ENCODE measurements at regions not wholly inside any gene's neighbourhood (a gene's known extent, or its start where the extent isn't known, plus 50 kb on each side); places are given as distances from the start of the nearest gene placed in this dataset.

DNA sequence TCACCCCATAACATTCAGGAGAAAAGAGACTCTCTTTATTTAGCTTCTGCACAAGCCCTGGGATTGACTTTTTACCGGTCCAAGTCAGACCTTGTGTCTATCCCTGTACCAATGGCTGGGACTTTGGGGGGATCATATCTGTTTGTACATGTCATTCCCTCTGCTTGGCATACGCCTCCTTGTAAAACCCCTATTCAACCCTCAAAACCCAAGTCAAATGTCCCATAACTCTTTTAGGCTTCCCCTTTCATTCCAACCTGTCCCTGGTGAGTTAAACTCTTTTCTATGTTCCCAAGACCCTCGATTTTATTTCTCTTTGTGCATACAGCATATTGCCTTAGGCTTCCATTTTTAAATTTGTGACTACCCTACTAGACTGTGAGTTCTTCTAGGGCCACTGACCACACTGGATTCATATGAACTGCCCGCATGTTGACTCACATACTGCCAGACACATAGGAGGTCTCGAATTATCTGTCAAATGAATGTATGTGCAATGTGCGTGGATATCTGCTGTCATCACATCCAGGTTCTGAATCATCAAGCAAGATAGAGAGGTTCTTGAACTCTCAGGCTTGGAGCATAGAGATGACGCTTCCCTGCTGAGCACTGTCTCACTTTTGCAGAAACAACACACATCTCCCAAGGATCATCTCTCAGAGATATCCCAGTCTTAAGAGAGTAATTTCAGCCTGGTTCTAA lies 548.6 kb upstream of the TBX3 start:
- no peaks in the 10 kb centered on the region for H3K9me3 ChIP-seq
- no peaks in the 10 kb centered on the region for H3K4me1 ChIP-seq
- no peaks in the 10 kb centered on the region for H3K36me3 ChIP-seq
- TF ChIP-seq POLR2A (IDR thresholded peaks at IDR 0.05) (no peak), POLR2AphosphoS5 (IDR thresholded peaks at IDR 0.05) (no peak)
- TF ChIP-seq, protein P1, sequence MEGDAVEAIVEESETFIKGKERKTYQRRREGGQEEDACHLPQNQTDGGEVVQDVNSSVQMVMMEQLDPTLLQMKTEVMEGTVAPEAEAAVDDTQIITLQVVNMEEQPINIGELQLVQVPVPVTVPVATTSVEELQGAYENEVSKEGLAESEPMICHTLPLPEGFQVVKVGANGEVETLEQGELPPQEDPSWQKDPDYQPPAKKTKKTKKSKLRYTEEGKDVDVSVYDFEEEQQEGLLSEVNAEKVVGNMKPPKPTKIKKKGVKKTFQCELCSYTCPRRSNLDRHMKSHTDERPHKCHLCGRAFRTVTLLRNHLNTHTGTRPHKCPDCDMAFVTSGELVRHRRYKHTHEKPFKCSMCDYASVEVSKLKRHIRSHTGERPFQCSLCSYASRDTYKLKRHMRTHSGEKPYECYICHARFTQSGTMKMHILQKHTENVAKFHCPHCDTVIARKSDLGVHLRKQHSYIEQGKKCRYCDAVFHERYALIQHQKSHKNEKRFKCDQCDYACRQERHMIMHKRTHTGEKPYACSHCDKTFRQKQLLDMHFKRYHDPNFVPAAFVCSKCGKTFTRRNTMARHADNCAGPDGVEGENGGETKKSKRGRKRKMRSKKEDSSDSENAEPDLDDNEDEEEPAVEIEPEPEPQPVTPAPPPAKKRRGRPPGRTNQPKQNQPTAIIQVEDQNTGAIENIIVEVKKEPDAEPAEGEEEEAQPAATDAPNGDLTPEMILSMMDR (IDR thresholded peaks at IDR 0.05) = no peak
- no peak overlapping the region for H3K4me3 ChIP-seq
- no peak overlapping the region for H3K27ac ChIP-seq
- intact Hi-C loops (cut with DNase I; ENCODE audit: low total_unique reads) = no loop called here
- no peak for DNase-seq (ENCODE audit: low spot score in 2 of 2)
- no peaks in the 10 kb centered on the region for H3K27me3 ChIP-seq

DNA sequence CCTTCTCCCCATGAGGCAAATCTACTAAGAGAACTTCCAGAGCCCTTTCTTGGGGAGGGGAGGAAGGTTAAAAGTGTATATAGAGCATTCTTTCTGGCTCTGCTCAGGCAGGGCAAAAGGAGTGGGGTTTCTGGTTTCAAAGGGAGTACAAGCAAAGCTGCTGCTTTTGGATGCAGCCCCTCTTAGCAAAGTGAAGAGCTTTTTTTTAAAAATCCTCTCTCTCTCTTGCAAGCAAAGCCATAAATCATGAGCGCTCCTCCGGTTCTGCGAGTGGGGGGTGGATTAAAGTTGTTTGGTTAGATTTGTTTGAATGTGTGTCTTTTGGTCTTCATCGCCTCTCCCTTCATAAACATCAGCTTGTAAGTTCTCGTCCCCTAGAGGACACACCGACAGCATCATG lies 546.6 kb upstream of the TBX3 start:
- intact Hi-C loops (cut with DNase I; ENCODE audit: low total_unique reads) = no loop called here
- H3K27me3 ChIP-seq = no peaks in the 10 kb centered on the region

DNA sequence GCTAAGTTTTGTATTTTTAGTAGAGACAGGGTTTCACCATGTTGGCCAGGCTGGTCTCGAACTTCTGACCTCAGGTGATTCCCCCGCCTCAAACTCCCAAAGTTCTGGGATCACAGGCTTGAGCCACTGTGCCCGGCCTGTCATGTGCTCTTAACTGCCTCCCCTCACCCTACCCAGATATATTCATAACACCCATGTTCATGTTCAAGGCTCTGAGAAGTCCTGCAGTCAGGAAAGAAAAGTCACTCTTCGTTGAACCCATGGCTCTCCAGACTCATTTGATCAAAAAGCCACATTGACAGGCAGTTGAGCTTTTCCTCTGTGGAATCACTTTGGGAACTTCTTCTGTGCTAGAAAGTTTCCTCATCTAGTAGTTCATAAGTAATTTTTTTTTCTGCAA lies 545.5 kb upstream of the TBX3 start:
- no peak for DNase-seq (ENCODE audit: low spot score in 2 of 2)
- Histone ChIP-seq H3K4me1 (no peaks in the 10 kb centered on the region), H3K27me3 (no peaks in the 10 kb centered on the region), H3K27ac (no peak overlapping the region), H3K4me3 (no peak overlapping the region), H3K36me3 (no peaks in the 10 kb centered on the region), H3K9me3 (no peaks in the 10 kb centered on the region)
- intact Hi-C loops (cut with DNase I; ENCODE audit: low total_unique reads) = no loop called here
- TF ChIP-seq POLR2A (IDR thresholded peaks at IDR 0.05) (no peak), POLR2AphosphoS5 (IDR thresholded peaks at IDR 0.05) (no peak)
- TF ChIP-seq, protein P1 (IDR thresholded peaks at IDR 0.05) = no peak

More for the DNA sequence above, 546.6 kb upstream of the TBX3 start:
- no peak overlapping the region for H3K27ac ChIP-seq
- H3K9me3 ChIP-seq = no peaks in the 10 kb centered on the region
- no peak for DNase-seq (ENCODE audit: low spot score in 2 of 2)
- H3K4me1 ChIP-seq = no peaks in the 10 kb centered on the region
- TF ChIP-seq, protein P1 (IDR thresholded peaks at IDR 0.05) = no peak
- no peak overlapping the region for H3K4me3 ChIP-seq
- no peaks in the 10 kb centered on the region for H3K36me3 ChIP-seq

DNA sequence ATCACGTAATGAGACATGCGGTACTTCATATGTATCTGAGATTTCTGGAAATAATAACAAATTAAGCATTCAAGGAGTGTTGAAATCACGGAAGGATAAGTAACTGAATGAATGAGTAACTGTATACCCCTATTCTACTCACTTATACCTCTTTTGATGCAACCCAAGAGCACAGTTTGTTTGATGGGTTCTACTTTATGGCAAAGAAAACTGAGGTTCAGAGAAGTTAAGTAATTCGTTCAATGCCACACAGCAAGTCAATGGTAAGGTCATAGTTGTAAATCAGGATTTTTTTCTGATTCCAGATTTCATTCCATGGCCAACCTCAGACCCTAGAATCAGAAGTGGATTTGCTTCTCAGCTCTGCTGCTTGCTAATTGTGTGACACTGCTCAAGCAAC lies 544.5 kb upstream of the TBX3 start:
- Histone ChIP-seq H3K4me1 (no peaks in the 10 kb centered on the region), H3K27ac (no peak overlapping the region), H3K27me3 (no peaks in the 10 kb centered on the region), H3K9me3 (no peaks in the 10 kb centered on the region), H3K36me3 (no peaks in the 10 kb centered on the region), H3K4me3 (no peak overlapping the region)
- no peak for DNase-seq (ENCODE audit: low spot score in 2 of 2)
- intact Hi-C loops (cut with DNase I; ENCODE audit: low total_unique reads) = no loop called here
- no peak for TF ChIP-seq POLR2A (IDR thresholded peaks at IDR 0.05)
- TF ChIP-seq, protein P1 (IDR thresholded peaks at IDR 0.05) = no peak
- no peak for TF ChIP-seq POLR2AphosphoS5 (IDR thresholded peaks at IDR 0.05)

DNA sequence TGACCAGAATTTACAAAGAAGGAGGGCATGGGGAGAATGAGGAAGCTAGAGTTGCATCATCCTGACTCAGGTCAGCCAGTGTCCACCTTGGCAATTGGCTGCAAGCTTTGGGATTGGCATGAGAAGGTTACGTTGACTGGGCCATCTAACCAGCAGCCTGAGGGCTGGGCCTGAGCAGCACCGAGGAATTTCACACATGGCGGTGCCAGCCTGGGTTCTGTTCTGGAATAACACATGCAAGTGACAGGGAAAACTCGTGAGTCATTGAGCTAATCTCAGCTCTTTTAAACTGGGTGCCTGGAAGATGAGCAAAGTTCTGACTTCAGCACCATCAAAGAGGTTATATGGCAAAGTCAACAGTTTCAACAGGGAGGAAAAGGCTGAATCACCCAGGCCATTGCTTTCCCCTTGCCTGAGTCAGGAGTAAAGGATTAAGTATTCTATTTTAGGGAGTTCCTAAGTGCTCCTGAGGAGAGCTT lies 543.2 kb upstream of the TBX3 start:
- Histone ChIP-seq H3K9me3 (no peaks in the 10 kb centered on the region), H3K36me3 (no peaks in the 10 kb centered on the region), H3K4me3 (no peak overlapping the region), H3K4me1 (no peaks in the 10 kb centered on the region), H3K27me3 (no peaks in the 10 kb centered on the region), H3K27ac (no peak overlapping the region)
- intact Hi-C loops (cut with DNase I; ENCODE audit: low total_unique reads) = no loop called here
- TF ChIP-seq POLR2AphosphoS5 (IDR thresholded peaks at IDR 0.05) (no peak), POLR2A (IDR thresholded peaks at IDR 0.05) (no peak)
- TF ChIP-seq, protein P1 (IDR thresholded peaks at IDR 0.05) = no peak
- DNase-seq (ENCODE audit: low spot score in 2 of 2) = no peak
